GM23338 (cell line): ENCODE measurements at regions not wholly inside any gene's neighbourhood (a gene's known extent, or its start where the extent isn't known, plus 50 kb on each side); places are given as distances from the start of the nearest gene placed in this dataset.

Source experiments
- ATAC-seq: fragments of 200-7000 bp; cut with Tn5 transposase; 3 replicates; pipeline ENCODE4 v1.9.1; 2020
- DNase-seq: peaks from one replicate; pipeline ENCODE4 v3.0.0-alpha.2; 2015; ENCODE audit warnings: low spot score
- H2AFZ ChIP-seq: fragments of 200-600 bp; sonication (generic); 2 replicates; pipeline ENCODE4 v1.8.0; 2016; ENCODE audit warnings: antibody characterized with exemption, mild to moderate bottlenecking, moderate library complexity
- H3F3A ChIP-seq: fragments of 200-600 bp; sonication (generic); replicated peaks from 2 replicates; pipeline ENCODE4 v1.8.0; 2017; ENCODE audit warnings: antibody characterized with exemption, mixed run types, low read depth
- H3K27ac ChIP-seq: fragments of 200-600 bp; sonication (generic); 2 replicates; pipeline ENCODE4 v1.6.1; 2016; ENCODE audit warnings: low read depth
- H3K27me3 ChIP-seq: fragments of 200-600 bp; sonication (generic); 2 replicates; pipeline ENCODE4 v1.8.0; 2016; ENCODE audit warnings: mild to moderate bottlenecking, mixed run types, moderate library complexity; ENCODE audit not compliant: insufficient read depth
- H3K36me3 ChIP-seq: fragments of 200-600 bp; sonication (generic); 2 replicates; pipeline ENCODE4 v1.8.0; 2016; ENCODE audit warnings: mild to moderate bottlenecking; ENCODE audit not compliant: insufficient read depth
- H3K4me1 ChIP-seq: fragments of 200-600 bp; sonication (generic); 2 replicates; pipeline ENCODE4 v1.8.0; 2016; ENCODE audit warnings: mild to moderate bottlenecking, moderate library complexity; ENCODE audit not compliant: insufficient read depth
- H3K4me2 ChIP-seq: fragments of 200-600 bp; sonication (generic); 2 replicates; pipeline ENCODE4 v1.7.1; 2017; ENCODE audit warnings: mixed run types
- H3K4me3 ChIP-seq: fragments of 200-600 bp; sonication (generic); 2 replicates; pipeline ENCODE4 v1.6.1; 2016; ENCODE audit warnings: mixed run types
- H3K79me2 ChIP-seq: fragments of 200-600 bp; sonication (generic); replicated peaks from 2 replicates; pipeline ENCODE4 v1.8.0; 2017; ENCODE audit warnings: mild to moderate bottlenecking; ENCODE audit not compliant: insufficient read depth
- H3K9me2 ChIP-seq: fragments of 200-600 bp; sonication (generic); 2 replicates; pipeline ENCODE4 v1.8.0; 2017; ENCODE audit not compliant: insufficient read depth
- H4K20me1 ChIP-seq: fragments of 200-600 bp; sonication (generic); replicated peaks from 2 replicates; pipeline ENCODE4 v1.8.0; 2017; ENCODE audit warnings: mild to moderate bottlenecking; ENCODE audit not compliant: insufficient read depth
- H3K27ac Mint-ChIP-seq: 2 replicates; pipeline ENCODE4 v1.8.0; 2020; ENCODE audit warnings: inconsistent platforms, mild to moderate bottlenecking, moderate library complexity, mixed read lengths
- H3K27me3 Mint-ChIP-seq: 3 replicates; pipeline ENCODE4 v1.8.0; 2022; ENCODE audit warnings: low read depth, mild to moderate bottlenecking, moderate library complexity, mixed read lengths, inconsistent platforms; ENCODE audit not compliant: insufficient read depth, poor library complexity
- H3K36me3 Mint-ChIP-seq: 3 replicates; pipeline ENCODE4 v1.8.0; 2021; ENCODE audit warnings: low read depth, mild to moderate bottlenecking, inconsistent platforms, moderate library complexity, mixed read lengths
- H3K4me1 Mint-ChIP-seq: 3 replicates; pipeline ENCODE4 v1.8.0; 2020; ENCODE audit warnings: mild to moderate bottlenecking, inconsistent platforms, mixed read lengths
- H3K4me3 Mint-ChIP-seq: 3 replicates; pipeline ENCODE4 v1.8.0; 2021; ENCODE audit warnings: moderate library complexity, mild to moderate bottlenecking, inconsistent platforms, mixed read lengths
- H3K9me3 Mint-ChIP-seq: 3 replicates; pipeline ENCODE4 v1.8.0; 2020; ENCODE audit warnings: moderate library complexity, mild to moderate bottlenecking, inconsistent platforms, mixed read lengths
- CREB1 ChIP-seq: fragments of 250-450 bp; sonication (Bioruptor Pico); IDR thresholded peaks from 2 replicates; pipeline ENCODE4 v1.5.0; 2020; ENCODE audit warnings: low read depth, mild to moderate bottlenecking, moderate library complexity
- CTCF ChIP-seq, 2 experiments: fragments of 200-600 bp in 1 of 2; sonication (generic) in 1 of 2; conservative IDR thresholded peaks; 2 replicates each; pipeline versions ENCODE4 v1.5.1 to v1.6.1; 2016 to 2017; ENCODE audit warnings: antibody characterized with exemption in 2 of 2, low read depth in 2 of 2, mild to moderate bottlenecking in 2 of 2, moderate library complexity in 1 of 2
- EZH2phosphoT487 ChIP-seq: fragments of 200-600 bp; sonication (generic); IDR thresholded peaks from one replicate; pipeline ENCODE4 v1.8.1; 2018; ENCODE audit warnings: antibody characterized with exemption; ENCODE audit not compliant: unreplicated experiment
- JUNB ChIP-seq: IDR thresholded peaks from one replicate; pipeline ENCODE4 v1.6.1; 2016; ENCODE audit warnings: antibody characterized with exemption; ENCODE audit not compliant: unreplicated experiment
- NANOG ChIP-seq: IDR thresholded peaks from 2 replicates; pipeline ENCODE4 v1.6.1; 2016; ENCODE audit warnings: antibody characterized with exemption, borderline replicate concordance
- REST ChIP-seq: IDR thresholded peaks from one replicate; pipeline ENCODE4 v1.6.1; 2018; ENCODE audit warnings: antibody characterized with exemption; ENCODE audit not compliant: unreplicated experiment
- STAT1 ChIP-seq: IDR thresholded peaks from one replicate; pipeline ENCODE4 v1.6.1; 2016; ENCODE audit warnings: antibody characterized with exemption; ENCODE audit not compliant: unreplicated experiment
- ZNF114 ChIP-seq: fragments of 250-450 bp; sonication (Bioruptor Pico); IDR thresholded peaks from 2 replicates; pipeline ENCODE4 v1.5.0; 2020; ENCODE audit warnings: mild to moderate bottlenecking, moderate library complexity
- ZNF331 ChIP-seq: fragments of 250-450 bp; sonication (Bioruptor Pico); IDR thresholded peaks from 2 replicates; pipeline ENCODE4 v1.5.0; 2020; ENCODE audit warnings: low read depth, mild to moderate bottlenecking, moderate library complexity
- ZNF462 ChIP-seq: fragments of 250-450 bp; sonication (Bioruptor Pico); IDR thresholded peaks from 2 replicates; pipeline ENCODE4 v1.5.0; 2020; ENCODE audit warnings: mild to moderate bottlenecking, moderate library complexity

GRCh38 chr5:61919920-61920319, 386.1 kb upstream of the KIF2A start:
- peak overlapping the region; percentile 38; the same call in 1 of the 2 replicates for H2AFZ ChIP-seq
- no peaks in the 10 kb centered on the region for H3K9me2 ChIP-seq
- H3K36me3 Mint-ChIP-seq, result no peaks in the 10 kb centered on the region
- H3K36me3 ChIP-seq, result no peaks in the 10 kb centered on the region
- no peak overlapping the region for H3K4me3 ChIP-seq
- H3K27me3 ChIP-seq, result no peaks in the 10 kb centered on the region
- DNase-seq (no peak), ATAC-seq (no peak)
- no peaks in the 10 kb centered on the region for H3K27me3 Mint-ChIP-seq
- no peaks in the 10 kb centered on the region for H3F3A ChIP-seq
- H3K27ac ChIP-seq, result no peak overlapping the region
- no peaks in the 10 kb centered on the region for H4K20me1 ChIP-seq
- H3K4me1 ChIP-seq, result peaks cover 11% of the 10 kb centered on the region; the same call in 1 of the 2 replicates
- no peaks in the 10 kb centered on the region for H3K9me3 Mint-ChIP-seq
- H3K79me2 ChIP-seq, result no peaks in the 10 kb centered on the region
- TF ChIP-seq STAT1 (no peak), JUNB (no peak), REST (no peak), NANOG (no peak), CREB1 (CRISPR knock-in tag) (no peak), CTCF (conservative IDR thresholded peaks at IDR 0.05; ENCODE audit: low read depth in 2 of 2) (no peak), ZNF331 (no peak), ZNF462 (CRISPR knock-in tag) (no peak), EZH2phosphoT487 (no peak), ZNF114 (CRISPR knock-in tag) (no peak)
- no peak overlapping the region for H3K4me3 Mint-ChIP-seq
- H3K4me2 ChIP-seq, result no peak overlapping the region
- no peak overlapping the region for H3K27ac Mint-ChIP-seq
- no peaks in the 10 kb centered on the region for H3K4me1 Mint-ChIP-seq
